Left cardiac atrium (tissue), 4 donors: ENCODE measurements at regions not wholly inside any gene's neighbourhood (a gene's known extent, or its start where the extent isn't known, plus 50 kb on each side); places are given as distances from the start of the nearest gene placed in this dataset.

ENCODE experiments used
- ATAC-seq, 2 donors: fragments of 200-7000 bp; cut with Tn5 transposase; one replicate each; pipeline ENCODE4 v1.9.1; 2020; ENCODE audit warnings: mild to moderate bottlenecking in 2 of 2, moderate library complexity in 2 of 2
- DNase-seq: peaks from one replicate; pipeline ENCODE4 v3.0.0-alpha.2; 2020
- intact Hi-C, 2 donors: fragments of 100-400 bp; cut with DNase I; formaldehyde crosslinking; loops; one replicate each; pipeline versions ENCODE4 v1.14.1 to v1.15.1; 2022 to 2023
- donor health status: DM: no; HTN: yes; CAD: no.
- donor health status: DM: no; HTN: yes; CAD: no; lungs with severe emphysema.
- donor health status: DM: yes; HTN: yes; CAD: no.
- donor health status: Dilated cardiomyopathy.

DNA sequence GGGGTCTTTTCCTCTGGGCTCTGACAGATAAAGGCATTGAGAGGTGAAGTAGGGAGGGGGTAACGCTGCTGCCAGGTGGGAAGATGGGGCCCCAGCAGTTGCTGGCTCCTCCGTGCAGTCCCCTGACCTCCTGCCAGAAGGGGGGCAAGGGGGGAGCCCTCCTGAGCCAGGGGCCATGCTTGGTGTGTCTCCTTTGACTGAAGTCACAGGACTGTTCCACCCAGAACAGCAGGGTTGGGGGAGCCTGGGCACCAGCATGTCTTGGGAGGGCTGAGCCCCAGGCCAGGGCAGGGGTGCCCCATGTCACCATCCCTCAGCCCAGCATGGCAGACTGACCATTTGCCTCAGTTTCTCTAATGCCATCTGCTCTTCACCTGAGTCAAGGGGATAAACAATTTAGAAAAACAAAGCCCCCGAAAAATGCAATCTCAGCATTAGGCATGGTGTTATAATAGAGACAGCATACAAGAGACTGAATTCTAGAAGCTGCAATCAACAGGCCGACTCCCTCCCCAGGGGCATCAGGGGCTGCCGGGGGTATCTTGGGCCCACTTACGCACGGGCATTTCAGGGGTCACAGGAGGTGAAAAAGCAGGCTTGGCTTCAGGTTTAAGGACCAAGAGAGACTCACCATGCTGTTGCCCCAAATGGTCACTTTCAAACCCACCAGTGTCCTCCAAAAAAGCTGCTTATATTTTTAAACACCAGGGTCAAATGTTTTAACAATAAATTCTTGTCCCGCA, 108.6 kb upstream of the GPR26 start:
- ATAC-seq: no peak
- intact Hi-C loops: loop anchor here (2.0 to 5.0 kb wide), 4 partner anchors 425 to 910 kb away; no protein-coding TSS in a partner anchor
- no peak for DNase-seq

DNA sequence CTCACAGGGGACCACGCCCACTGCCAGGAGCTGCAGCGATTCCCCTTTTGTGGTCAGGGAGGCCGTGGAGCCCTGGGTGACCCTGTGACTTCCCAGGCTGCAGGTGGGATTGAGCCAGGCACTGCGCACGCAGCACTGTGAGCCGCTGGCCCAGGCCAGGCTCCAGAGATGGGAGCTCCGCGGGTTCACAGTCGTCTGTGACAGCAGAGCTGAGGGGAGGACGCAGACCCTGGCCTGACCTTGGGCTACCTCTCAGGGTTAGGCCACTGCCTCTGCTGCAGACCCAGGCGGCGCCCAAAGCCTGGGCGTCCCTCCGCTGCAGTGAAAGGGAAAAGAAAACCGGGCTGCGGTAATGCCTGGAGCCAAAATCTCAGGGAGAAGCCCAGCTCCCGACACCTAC, 107.5 kb upstream of the GPR26 start:
- intact Hi-C loops: loop anchor here (1.0 to 5.0 kb wide), 5 partner anchors 426 to 911 kb away; no protein-coding TSS in a partner anchor
- ATAC-seq: no peak

DNA sequence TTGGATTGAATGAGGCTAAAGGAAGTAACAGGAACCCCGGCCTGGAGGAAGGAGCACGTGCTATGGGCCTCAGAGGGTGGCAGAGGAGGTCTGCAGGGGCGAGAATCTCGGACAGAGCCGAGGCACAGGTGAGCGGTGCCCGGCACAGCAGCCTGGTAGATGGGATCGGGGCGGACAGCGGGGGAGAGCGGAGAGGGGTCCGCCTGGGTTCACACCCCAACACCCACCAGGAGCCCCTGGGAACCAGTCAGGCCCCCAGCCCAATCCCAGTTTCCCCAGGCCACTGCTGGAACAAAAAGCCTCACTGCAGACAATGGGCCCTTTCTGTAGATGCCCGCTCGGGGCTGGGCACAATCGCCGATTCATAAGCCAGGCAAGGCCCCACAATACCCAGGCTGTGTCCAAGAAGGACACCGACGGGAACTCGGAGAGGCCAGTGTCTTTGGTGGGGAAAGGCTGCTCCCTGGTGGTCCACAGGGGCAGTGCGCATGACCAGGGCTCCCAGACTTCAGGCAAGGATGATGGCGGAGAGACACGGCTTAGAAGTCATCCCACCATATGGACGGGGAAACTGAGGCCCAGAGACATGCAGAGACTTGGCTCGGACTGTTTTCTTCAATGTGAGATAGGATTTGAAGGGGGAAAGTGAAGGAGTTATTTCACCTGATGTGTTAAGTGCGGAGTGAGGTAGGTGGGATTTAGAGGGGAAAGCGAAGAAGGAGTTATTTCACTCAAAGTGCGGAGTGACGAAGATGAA, 106.9 kb upstream of the GPR26 start:
- intact Hi-C loops: loop anchor here (1.0 to 5.0 kb wide), 5 partner anchors 426 to 912 kb away; no protein-coding TSS in a partner anchor
- DNase-seq: peak; percentile 73
- ATAC-seq: peak; percentile 83 to 88

More for the DNA sequence above, 107.5 kb upstream of the GPR26 start:
- no peak for DNase-seq

DNA sequence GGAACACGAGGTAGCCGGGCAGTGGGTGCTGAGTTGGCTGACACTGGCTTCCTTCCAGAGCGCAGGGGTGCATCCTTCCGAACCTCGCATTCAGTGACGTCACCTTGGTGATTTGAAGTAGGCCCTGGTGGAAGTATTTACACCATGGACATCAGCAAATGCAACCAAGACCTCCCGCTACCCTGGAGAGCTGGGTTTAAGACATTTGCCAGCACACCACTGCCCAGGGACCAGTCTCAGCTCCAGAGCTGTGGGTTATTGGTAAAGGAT, 106.4 kb upstream of the GPR26 start:
- DNase-seq: no peak
- ATAC-seq: no peak

DNA sequence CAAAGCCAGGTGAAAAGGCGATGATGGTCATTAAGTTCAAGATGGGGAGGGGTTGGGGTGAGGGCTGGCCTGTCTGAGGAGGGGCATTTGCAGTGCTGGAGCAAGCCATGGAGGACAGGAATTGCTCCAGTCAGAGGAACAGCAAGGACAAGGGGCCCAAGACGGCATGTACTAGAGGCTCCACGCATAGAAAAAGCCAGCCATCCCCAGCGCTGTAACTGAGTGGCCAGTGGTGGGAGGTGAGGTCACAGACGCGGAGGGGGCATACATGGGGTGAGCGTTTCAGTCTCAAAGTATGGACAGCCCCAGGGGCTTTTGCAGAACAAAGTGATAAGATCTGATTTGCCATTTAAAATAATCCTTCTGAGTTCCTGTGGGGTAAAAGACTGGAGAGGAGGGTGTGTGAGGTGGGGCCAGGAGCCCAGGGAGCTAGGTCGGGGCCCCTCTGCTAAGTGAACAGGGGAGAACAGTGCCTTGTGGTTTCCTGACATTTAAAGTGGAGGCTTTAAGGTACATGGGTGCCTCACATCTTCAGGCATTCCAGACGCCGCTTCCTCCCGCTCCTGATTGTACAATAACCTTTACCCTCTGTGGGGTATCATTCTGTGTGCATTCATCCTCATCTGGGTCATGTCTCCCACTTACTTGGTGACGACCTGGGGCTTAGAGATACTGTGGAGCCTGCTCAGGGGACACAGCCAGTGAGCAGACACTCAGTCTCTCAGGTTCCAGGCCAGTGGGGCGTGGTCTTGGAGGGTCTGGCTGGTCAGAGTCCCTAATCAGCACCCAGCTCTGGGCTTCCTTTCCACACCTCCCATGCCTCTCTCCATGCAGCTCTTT, 105.6 kb upstream of the GPR26 start:
- ATAC-seq (no peak), DNase-seq (no peak)
- intact Hi-C loops: no loop called here

More for the DNA sequence above, 106.4 kb upstream of the GPR26 start:
- intact Hi-C loops: loop anchor here (1.0 to 5.0 kb wide), 5 partner anchors 427 to 912 kb away; no protein-coding TSS in a partner anchor

DNA sequence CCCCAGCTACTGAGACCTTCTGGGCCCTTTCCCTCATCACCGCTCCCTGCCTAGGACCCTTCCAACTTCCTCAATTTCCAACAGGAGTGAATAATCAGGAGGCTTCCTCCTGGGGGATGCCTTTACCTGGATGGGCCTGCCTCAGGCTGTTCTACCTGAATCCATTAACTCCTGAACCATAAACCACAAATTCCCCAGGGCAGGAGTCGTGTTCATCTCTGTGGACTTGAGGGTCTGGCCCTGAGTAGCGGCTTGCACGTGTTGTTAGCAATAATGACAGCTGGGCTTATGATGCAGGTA, 105.1 kb upstream of the GPR26 start:
- ATAC-seq (no peak), DNase-seq (no peak)
- intact Hi-C loops: no loop called here

DNA sequence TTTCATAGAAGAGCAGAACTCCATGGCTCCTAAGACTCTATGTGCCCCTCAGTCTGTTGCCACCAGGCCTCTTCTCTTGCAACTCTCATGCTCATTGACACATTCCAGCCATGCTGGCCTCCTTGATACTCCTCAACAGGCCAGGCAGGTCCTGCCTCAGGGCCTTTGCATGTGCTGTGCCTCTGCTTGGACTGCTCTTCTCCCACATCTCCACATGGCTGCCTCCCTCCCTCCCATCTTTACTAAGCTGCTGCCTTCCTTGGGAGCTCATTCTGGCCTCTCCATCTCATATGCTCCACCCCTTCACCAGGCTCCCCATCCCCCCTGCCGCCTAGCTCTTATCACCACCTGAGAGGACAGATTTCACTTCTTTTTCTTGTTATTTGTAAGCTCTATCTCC, 103.8 kb upstream of the GPR26 start:
- intact Hi-C loops: no loop called here
- DNase-seq: no peak
- no peak for ATAC-seq

DNA sequence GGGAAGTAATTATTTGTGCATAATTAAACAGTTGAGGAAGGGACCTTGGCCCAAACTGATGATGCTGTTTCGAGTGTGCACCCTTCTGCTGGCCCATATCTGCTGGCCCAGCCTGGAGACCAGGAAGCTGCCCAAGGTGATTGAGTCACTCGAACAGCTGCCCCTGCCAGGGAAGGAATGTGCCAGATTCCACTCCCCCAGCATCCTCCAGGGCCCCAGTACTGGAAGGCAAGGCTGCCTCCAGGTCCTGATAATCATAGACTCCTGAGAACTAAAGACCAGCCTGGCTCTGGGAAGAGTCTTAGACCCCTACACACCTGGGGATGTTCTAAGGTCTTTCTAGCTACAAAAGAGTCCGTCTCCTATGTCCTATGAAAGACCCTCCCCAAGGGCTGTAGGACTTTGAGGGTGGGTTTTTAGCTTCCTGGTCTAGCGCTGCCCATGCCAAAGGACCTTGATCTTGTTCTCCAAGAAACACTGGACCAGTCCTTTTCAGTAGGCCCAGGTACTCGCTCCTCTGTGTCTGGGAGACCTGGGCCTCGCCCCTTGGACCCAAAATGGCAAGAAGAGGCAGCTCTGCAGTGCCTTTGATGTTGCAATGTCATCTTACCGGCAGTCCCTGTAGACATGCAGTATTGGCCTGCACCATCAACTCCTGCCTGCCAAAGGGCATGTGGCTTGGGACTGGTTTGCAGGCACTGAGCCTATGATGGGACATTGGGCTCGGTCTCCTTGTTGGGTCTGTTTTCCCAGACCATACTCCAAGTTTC, 103.2 kb upstream of the GPR26 start:
- intact Hi-C loops: no loop called here
- DNase-seq: no peak
- no peak for ATAC-seq

DNA sequence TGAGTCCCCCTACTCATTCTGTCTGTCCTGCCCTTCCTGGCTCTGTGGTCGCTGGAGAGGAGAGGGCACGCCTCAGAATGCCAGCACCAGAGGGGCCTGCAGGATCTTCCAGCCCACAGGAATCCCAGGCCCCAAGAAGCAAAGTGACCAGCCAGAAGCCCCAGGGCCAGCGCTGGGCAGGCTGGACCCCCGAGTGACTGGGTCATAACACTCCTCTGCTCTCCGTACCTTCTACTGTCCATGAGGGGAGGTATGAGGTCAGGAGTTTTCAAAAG, 102.6 kb upstream of the GPR26 start:
- intact Hi-C loops: no loop called here
- DNase-seq: no peak
- no peak for ATAC-seq

DNA sequence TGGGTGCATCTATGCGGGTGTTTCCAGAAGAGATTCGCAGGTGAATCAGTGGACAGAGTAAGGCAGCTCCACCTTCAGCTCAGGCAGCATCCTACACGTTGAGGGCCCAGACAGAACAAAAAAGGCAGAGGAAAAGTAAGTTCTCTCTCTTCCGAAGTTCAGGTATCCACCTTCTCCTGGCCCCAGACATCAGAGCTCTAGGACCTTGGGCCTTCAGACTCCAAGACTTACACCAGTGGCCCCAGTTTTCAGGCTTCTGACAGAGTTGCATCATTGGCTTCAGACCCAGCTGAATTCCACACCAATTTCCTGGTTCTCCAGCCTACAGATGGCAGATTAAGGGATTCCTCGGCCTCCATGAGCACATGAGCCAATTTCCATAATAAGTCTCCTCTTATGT, 102.2 kb upstream of the GPR26 start:
- no peak for DNase-seq
- intact Hi-C loops: no loop called here
- no peak for ATAC-seq

DNA sequence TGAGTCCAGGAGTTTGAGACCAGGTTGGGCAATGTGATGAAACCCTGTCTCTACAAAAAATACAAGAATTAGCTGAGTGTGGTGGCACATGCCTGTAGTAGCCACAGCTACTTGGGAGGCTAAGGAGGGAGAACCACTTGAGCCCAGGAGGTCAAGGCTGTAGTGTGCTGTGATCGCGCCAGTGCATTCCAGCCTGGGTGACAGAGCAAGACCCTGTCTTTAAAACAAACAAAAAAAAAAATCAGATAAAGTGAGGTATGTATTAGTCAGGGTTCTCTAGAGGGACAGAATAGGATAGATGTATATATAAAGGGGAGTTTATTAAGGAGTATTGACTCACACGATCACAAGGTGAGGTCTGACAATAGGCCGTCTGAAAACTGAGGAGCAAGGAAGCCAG, 101.5 kb upstream of the GPR26 start:
- DNase-seq (no peak), ATAC-seq (no peak)
- intact Hi-C loops: no loop called here

DNA sequence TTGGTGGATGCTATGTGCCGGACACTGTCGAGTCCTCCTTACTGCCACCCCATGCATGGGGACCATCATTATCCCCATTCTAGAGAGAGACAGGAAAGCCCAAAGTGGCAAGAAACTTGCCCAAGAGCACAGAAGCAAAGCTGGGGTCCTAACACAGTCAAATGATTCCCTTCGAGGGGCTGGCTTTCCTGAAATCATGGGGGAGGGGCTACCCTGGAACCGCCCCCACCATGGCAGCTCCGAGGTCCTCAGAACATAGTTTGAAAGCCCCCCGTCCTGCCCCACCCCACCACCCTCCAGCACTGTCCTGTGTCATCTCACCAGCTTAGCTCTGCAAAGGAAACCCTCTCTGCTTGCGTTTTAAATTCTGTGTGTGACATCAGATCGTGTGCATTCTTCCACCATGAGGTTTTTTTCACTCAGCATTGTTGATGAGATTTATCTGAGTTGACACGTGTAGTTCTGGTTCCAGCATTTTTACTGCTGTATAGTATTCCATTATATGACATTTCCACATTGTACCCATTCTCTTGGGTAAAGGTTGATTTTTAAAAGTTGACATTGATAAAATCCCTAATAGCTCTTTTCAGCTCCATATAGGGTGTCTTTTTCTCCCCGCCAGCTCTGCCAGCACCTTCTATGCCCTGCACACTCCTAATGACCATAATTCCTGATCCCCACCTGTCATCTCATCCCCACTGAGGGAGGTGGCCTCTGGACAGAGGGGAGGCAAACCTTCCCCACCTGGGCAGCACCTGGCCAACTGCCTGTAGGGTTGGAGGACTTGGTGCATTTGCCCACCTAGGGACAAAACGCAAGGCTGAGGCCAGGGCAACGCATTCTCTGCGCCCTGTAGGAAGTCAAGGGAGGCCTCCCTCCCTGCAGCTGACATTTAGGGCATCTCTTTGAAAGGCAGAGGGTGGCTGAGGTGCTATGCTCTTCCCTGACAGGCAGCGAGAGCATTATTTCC, 100.2 kb upstream of the GPR26 start:
- intact Hi-C loops: no loop called here
- DNase-seq (no peak), ATAC-seq (no peak)

DNA sequence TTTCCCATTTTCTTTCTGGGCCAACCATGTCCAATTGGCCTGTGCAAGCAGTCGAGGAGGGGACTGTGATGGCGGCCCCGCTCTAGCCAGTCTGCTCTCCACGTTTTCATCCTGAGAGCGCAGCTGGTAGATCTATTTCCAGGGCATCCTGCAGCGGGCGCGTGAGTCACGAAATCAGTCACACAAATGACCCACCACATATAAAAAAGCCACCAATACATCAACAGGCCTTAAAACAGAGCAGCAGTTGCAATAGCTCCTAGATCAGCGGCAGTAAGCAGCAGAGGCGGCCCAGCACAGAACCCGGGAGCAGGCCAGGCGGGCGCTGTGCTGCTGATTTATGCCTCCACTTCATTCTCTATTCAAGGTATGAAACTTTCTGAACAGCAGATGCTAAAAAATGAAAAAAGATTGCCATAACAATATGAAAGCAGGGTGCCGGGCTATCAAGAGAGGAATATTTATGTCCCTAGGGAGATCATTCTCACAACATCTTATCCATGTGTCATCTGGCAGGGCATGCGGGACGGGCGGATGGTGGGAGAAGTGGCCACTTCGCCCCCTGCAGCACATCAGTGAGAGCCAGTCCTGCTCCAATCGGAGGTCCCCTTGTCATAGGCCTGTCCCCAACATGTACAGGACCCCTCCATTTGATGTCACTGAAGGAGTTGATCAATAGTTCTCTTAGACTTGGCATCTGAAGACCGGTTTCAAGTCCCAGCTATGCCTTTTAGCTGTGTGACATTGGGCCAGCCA, 98.0 kb upstream of the GPR26 start:
- DNase-seq (no peak), ATAC-seq (no peak)
- intact Hi-C loops: no loop called here

DNA sequence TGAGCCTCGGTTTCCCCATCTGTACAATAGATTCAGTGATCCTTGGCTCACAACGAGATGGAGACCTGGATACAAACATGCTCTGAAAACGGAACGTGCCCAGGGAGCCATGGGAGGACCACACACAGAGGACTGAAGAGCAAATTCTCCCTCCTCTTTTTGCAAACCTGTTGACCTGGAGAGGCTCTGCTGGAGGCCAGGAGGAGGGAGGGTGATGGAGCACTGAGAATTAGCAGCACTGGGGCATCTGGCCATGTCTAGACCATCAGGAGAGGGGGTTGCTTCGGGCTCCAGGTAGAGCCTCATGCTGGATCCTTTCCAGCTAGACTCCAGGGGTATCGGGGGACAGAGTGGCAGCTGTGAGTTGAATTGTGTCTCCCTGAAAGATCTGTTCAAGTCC, 97.4 kb upstream of the GPR26 start:
- DNase-seq: no peak
- intact Hi-C loops: no loop called here
- ATAC-seq: no peak

DNA sequence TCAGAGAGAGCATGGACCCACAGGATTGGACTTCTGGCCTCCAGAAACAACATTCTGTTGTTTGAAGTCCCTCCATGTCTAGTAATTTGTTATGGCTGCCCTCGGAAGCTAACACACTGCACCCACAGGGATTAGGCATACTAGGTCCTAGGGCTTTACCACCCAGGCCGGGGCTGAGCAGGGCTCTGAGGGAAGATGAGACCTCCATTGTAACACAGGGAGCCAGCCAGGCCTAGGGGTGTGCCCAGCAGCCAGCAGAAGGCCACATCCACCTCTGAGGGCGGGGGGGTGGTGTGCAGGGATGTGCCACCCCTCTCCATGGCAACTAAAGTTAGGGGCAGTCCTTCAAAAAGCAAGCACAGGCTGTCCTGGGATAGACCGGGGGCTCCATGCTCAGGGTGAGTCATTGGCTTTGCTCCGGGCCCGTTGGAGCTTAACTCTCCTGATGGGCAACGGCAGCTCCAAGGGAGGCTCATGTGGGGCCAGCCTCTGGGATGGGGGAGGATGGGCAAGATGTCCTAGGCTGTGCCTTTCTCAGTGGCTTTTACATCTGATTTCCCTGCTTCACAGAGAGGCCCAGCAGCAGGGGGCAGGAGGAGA, 96.6 kb upstream of the GPR26 start:
- DNase-seq (no peak), ATAC-seq (no peak)
- intact Hi-C loops: no loop called here

DNA sequence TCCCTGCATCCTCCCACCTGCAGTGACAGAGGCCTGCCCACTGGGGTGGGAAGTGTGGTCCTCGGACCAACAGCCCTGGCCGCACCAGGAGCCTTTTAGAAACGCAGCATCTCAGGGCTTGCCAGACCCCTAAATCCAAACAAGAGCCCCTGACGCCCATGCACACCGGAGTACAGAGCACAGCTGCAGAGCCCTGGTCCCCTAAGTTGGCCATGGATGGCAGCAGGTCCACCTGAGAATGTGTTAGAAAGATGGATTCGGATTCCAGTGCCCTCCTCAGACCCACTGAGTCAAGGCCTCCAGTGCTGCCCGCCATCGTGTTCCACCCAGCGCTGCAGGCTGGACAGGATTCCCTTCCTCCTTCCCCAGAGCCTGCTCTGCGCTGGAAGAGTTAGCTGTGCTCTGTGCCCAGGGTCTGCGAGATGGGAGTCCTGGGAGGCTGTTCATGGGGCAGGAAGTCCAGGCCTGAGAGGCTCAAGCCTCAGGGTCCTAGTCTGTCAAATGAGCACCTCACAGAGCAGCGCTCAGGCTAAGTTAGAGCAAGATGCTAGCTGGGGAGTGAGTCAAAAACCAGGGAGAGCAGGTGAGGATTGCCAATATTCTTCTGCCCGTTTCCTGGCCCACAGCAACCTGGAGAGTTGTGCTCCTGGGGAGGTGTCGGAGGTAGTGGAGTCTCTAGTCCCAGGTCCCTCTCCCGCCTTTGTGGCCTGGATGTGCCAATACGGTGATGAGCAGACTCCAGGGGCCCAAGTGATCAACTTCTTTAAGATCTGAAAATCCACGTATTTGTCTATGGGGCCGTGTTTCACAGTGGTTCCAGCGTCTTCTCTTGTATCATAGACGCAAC, 95.9 kb upstream of the GPR26 start:
- intact Hi-C loops: no loop called here
- DNase-seq (no peak), ATAC-seq (no peak)
